Limb (tissue), 2 donors: ENCODE measurements at regions not wholly inside any gene's neighbourhood (a gene's known extent, or its start where the extent isn't known, plus 50 kb on each side); places are given as distances from the start of the nearest gene placed in this dataset.
A peak's percentile ranks its signal among the peaks of the same experiment; 100 is the strongest.
"Not testable (repeated sequence)": the region's sequence is repeated elsewhere in the genome, so short reads cannot be mapped to it uniquely, and the experiment has no call there.

ENCODE experiments used
- DNase-seq, 2 donors: peaks; one replicate each; pipeline ENCODE4 v3.0.0-alpha.2; 2016; ENCODE audit errors: extremely low spot score in 2 of 2

GRCh38 chr7:142503949-142504348, 245.3 kb upstream of the PRSS1 start:
- DNase-seq, result not testable (repeated sequence)

DNA sequence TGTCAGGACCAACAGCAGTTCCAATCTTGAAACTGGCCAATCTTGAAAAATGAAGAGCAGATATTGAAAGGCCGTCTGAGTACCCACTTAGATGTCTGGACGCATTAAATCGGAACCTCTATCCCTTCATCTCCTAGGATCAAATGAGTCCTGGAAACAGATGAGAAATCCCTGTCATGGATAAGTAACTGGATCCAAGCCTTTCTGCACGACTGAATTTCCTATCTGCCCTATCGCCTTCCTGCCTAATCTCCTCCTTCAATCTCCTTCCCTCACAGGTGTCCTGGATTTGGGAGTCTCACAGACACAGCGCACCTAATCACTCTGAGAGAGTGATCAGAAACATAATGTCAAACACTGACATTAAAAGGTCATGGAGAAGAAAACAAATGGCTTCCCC, 245.2 kb upstream of the PRSS58 start:
- DNase-seq, result no peak

DNA sequence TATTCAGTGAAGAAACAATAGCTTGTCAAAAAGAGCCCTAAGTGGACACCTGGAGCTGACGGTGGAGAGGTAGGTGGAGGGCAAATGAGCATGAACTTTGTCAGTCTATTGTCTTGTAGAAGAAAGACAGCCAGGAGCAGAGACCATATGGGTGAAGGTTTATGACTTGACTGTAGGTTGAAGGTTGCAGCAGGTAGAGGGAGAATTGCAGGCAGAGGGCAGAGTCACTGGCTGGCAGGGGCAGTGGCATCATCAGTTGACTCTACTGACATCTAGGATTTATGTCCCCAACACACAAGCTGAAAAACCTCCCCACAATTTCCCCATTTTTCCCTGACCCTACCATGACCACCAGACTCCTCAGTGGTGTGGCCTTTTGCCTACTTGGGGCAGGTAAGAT, 243.6 kb upstream of the PRSS58 start:
- DNase-seq, result no peak

GRCh38 chr7:142500366-142500765, 242.5 kb upstream of the PRSS58 start:
- DNase-seq, result no peak

DNA sequence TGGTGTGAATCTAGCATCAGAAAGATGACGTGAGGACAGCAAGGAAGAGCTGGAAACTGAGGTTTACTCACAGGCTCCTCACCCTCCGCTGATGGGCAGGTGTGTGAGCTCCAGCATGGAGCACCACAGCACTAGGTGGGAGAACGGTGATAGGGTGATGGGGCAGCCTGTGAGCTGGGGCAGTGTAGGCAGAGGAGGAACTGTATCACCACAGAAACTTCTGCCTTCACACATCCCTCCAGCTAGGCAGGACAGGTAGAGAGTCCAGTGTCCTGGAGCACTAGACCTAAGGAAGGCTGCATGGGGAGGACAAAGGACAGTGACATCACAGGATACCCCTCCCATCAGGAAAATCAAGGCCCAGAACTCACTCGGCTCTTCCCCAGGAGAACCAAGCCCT, 241.8 kb upstream of the PRSS58 start:
- no peak for DNase-seq

GRCh38 chr7:142498364-142498763, 240.5 kb upstream of the PRSS58 start:
- no peak for DNase-seq

GRCh38 chr7:142496545-142496991, 238.7 kb upstream of the PRSS58 start:
- DNase-seq, result peak in 1 of 2 donors; percentile 34

DNA sequence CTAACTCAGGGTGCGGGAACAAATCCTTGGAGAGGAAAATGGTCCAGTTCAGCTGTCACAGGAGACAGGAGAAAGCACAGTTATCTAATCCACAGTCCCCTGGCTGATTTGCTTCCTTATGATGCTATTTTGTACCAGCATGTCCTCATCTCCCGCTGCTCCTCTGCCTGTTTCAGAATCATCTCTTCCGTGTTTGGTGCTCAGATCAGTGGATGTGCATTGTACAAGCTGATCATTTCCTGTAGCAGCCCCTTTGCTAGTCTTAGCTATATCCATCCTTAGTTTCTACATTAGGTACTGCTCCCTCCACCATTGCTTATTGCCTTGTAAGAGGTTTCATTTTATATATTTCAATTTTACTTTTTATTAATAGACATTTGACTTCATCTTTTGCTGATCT, 238.0 kb upstream of the PRSS58 start:
- not testable (repeated sequence) for DNase-seq

DNA sequence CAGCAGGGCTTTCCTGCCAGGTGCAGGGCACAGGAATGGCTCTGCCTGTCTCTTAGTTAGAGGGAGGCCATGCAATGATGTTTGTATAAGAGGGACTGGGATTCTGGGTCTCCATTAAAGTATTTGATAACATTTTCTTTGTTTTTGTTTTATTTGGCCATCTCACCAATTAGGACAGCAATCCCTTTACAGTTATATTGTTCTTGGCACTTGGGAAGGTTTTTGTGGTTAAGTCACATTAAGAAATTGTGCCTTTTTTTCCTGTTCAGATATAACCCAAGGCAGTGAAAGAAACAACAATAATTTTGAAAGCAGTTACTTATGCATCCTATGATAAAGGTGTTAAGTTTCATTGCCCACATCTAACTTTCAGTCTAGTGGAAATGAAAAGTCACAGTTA, 237.4 kb upstream of the PRSS58 start:
- DNase-seq, result not testable (repeated sequence)

DNA sequence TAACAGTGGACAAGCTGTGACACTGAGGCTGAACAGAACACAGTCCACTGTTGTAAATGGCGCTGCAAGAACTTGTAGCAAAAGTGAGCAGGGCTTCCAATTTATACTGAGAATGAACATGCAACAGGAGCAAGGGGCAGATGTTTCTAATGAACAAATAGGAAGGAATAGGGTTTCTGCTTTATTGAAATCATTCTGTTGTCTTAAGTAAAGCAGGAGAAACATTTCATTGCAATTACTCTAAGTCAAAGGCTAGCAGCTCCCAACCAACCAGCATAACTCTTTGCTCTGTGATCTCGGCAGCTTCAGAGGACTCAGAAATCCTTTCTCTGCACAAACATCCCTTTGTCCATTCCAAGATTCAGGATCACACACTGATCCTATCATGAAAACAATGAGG, 236.2 kb upstream of the PRSS58 start:
- DNase-seq, result no peak

- DNase-seq, result no peak
These were observed 231.0 kb upstream of the PRSS58 start for GRCh38 chr7:142488842-142489241.

DNA sequence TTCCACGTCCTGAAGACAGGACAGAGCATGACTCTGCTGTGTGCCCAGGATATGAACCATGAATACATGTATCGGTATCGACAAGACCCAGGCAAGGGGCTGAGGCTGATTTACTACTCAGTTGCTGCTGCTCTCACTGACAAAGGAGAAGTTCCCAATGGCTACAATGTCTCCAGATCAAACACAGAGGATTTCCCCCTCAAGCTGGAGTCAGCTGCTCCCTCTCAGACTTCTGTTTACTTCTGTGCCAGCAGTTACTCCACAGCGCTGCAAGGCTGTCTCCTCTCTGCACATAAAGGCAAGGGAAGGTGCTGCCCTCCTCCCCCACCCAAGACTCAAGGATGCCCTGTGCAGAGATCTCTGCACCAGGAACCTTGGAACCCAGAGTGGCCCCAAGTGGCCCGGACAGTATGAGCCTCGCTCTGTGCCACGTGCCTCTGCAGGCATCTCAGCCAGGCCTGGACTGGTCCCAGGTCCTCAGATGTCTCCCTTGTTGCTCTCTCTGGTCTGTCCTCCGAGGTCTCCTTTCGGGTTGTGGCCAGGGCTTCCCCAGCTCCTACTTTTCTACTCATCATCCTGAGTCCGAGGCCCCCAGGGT, 230.3 kb upstream of the PRSS58 start:
- no peak for DNase-seq

DNA sequence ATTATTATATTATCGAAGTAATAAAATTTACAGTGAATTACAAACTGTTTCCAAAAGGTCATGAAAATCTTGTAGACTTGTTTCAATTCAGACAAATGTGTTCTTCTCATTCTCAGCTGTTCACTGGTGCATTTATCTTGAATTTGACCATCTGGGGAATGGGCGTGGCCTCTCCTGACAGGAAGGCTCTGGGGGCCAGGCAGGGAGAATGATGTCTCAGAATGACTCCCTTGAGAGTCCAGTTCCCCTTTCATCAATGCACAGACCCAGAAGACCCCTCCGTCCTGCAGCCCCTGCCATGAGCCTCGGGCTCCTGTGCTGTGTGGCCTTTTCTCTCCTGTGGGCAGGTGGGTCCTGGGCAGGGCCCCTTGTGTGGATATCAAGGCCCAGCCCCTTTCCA, 229.7 kb upstream of the PRSS58 start:
- DNase-seq, result not testable (repeated sequence)

GRCh38 chr7:142487124-142487523, 229.3 kb upstream of the PRSS58 start:
- DNase-seq, result no peak

GRCh38 chr7:142485617-142486226, 227.9 kb upstream of the PRSS58 start:
- no peak for DNase-seq

- DNase-seq, result no peak
These were observed 225.9 kb upstream of the PRSS58 start for GRCh38 chr7:142483659-142484317.

GRCh38 chr7:142482891-142483658, 225.2 kb upstream of the PRSS58 start:
- peak in 1 of 2 donors; percentile 48 for DNase-seq

DNA sequence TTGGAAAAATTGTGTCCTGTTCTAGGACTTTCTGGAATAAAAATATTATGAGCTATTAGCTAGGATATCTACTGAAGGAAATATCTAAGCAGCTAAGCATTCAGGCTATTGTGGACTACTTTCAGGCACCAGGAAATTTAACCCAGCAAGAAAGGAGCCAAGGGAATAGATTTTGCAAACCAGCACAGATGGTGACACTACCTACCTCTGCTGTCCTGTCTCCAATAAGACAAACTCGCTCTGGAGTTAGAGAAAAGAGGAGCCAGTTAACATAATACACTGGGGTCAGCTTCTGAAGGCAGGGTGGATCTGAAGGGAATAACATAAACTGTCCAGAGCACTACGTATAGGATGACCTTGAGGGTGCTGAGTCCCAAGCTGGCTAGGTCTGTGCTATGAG, 223.7 kb upstream of the PRSS58 start:
- DNase-seq, result no peak

GRCh38 chr7:142478479-142479220, 220.8 kb upstream of the PRSS58 start:
- no peak for DNase-seq

DNA sequence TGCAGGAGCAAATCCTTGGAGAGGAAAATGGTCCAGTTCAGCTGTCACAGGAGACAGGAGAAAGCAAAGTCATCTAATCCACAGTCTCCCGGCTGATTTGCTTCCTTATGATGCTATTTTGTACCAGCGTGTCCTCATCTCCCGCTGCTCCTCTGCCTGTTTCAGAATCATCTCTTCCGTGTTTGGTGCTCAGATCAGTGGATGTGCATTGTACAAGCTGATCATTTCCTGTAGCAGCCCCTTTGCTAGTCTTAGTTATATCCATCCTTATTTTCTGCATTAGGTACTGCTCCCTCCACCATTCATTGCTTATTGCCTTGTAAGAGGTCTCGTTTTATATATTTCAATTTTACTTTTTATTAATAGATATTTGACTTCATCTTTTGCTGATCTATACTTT, 219.9 kb upstream of the PRSS58 start:
- not testable (repeated sequence) for DNase-seq

GRCh38 chr7:142477079-142477651, 219.3 kb upstream of the PRSS58 start:
- no peak for DNase-seq
